Astrocyte of the spinal cord (primary cell): ENCODE measurements at regions not wholly inside any gene's neighbourhood (a gene's known extent, or its start where the extent isn't known, plus 50 kb on each side); places are given as distances from the start of the nearest gene placed in this dataset.
A peak's percentile ranks its signal among the peaks of the same experiment; 100 is the strongest.
"Not testable (repeated sequence)": the region's sequence is repeated elsewhere in the genome, so short reads cannot be mapped to it uniquely, and the experiment has no call there.

Experiments
- DNase-seq: peaks from one replicate; pipeline ENCODE4 v3.0.0; 2011; ENCODE audit warnings: low read depth, low spot score
- H3K4me3 ChIP-seq: 2 replicates; pipeline ENCODE4 v1.5.1; 2011; ENCODE audit warnings: low read depth, mild to moderate bottlenecking, low read length, moderate library complexity
- in situ Hi-C: cut with HindIII; loops from 2 replicates; pipeline ENCODE4 v1.10.0; 2017; ENCODE audit warnings: low sequenced_read_pairs
- TF ChIP-seq, protein P1 (sequence below): IDR thresholded peaks from 2 replicates; pipeline ENCODE4 v1.5.1; 2012; ENCODE audit warnings: low read depth, mild to moderate bottlenecking, low read length, inconsistent platforms

- in situ Hi-C loops: no loop called here
- TF ChIP-seq, protein P1, sequence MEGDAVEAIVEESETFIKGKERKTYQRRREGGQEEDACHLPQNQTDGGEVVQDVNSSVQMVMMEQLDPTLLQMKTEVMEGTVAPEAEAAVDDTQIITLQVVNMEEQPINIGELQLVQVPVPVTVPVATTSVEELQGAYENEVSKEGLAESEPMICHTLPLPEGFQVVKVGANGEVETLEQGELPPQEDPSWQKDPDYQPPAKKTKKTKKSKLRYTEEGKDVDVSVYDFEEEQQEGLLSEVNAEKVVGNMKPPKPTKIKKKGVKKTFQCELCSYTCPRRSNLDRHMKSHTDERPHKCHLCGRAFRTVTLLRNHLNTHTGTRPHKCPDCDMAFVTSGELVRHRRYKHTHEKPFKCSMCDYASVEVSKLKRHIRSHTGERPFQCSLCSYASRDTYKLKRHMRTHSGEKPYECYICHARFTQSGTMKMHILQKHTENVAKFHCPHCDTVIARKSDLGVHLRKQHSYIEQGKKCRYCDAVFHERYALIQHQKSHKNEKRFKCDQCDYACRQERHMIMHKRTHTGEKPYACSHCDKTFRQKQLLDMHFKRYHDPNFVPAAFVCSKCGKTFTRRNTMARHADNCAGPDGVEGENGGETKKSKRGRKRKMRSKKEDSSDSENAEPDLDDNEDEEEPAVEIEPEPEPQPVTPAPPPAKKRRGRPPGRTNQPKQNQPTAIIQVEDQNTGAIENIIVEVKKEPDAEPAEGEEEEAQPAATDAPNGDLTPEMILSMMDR: no peak
- no peak for DNase-seq
- no peak overlapping the region for H3K4me3 ChIP-seq
These were observed 62.2 kb upstream of the RNF38 start for GRCh38 chr9:36462245-36462644.

GRCh38 chr9:36461323-36461722 is 61.3 kb upstream of the RNF38 start:
- peak; percentile 32 for DNase-seq
- TF ChIP-seq, protein P1: no peak
- in situ Hi-C loops: no loop called here
- H3K4me3 ChIP-seq: no peak overlapping the region

GRCh38 chr9:36458430-36458915 is 58.4 kb upstream of the RNF38 start:
- DNase-seq, in situ Hi-C loops, H3K4me3 ChIP-seq: not testable (repeated sequence)

- TF ChIP-seq, protein P1: no peak
- no peak overlapping the region for H3K4me3 ChIP-seq
- DNase-seq: no peak
- in situ Hi-C loops: no loop called here
These were observed 57.9 kb upstream of the RNF38 start for GRCh38 chr9:36457836-36458429.

- H3K4me3 ChIP-seq: no peak overlapping the region
- in situ Hi-C loops: no loop called here
- TF ChIP-seq, protein P1: no peak
- DNase-seq: no peak
These were observed 56.5 kb upstream of the RNF38 start for GRCh38 chr9:36456480-36457065.

GRCh38 chr9:36451949-36452348 is 51.9 kb upstream of the RNF38 start:
- TF ChIP-seq, protein P1: no peak
- no peak overlapping the region for H3K4me3 ChIP-seq
- in situ Hi-C loops: no loop called here
- no peak for DNase-seq

DNA sequence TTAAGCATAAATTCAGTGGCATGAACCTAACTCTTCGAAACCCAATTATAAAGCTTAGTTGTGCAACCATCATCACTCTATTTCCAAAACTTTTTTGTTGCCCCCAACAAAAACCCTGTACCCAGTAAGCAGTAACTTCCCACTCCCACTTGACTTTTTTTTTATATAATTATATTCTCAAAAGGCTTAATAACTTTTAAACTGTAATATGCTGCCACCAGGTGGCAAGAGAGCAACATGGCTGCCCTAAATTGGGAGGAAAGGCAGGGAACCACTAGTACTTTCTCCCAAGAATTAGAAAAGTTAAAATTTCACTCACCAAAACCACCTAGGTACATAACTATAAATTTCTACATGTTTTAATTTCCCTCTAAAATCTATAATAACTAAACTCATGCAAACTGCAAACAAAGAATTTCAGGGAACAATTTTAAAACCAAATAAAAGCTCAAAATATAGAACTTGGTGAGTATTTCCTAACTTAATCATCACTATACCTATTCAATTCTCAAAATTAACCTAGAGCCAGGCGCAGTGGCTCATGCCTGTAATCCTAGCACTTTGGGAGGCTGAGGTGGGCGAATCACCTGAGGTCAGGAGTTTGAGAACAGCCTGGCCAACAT is 50.2 kb upstream of the RNF38 start:
- peak; percentile 61 for DNase-seq
- TF ChIP-seq, protein P1: peak; percentile 75
- H3K4me3 ChIP-seq: no peak overlapping the region
- in situ Hi-C loops: no loop called here
